Transverse colon (tissue), 4 donors: ENCODE measurements at regions not wholly inside any gene's neighbourhood (a gene's known extent, or its start where the extent isn't known, plus 50 kb on each side); places are given as distances from the start of the nearest gene placed in this dataset.

Source experiments
- DNase-seq: peaks from one replicate; pipeline ENCODE4 v3.0.0-alpha.2; 2019
- H3K27ac ChIP-seq, 4 donors: fragments of 200-600 bp; sonication (generic); 2 replicates each; pipeline ENCODE4 v1.5.1; 2016 to 2018; ENCODE audit warnings: inconsistent platforms in 4 of 4
- H3K27me3 ChIP-seq: fragments of 200-600 bp; sonication (generic); 2 replicates; pipeline ENCODE4 v1.5.1; 2017; ENCODE audit warnings: inconsistent platforms
- H3K36me3 ChIP-seq, 4 donors: fragments of 200-600 bp; sonication (generic); 2 replicates each; pipeline ENCODE4 v1.5.1; 2017 to 2019; ENCODE audit warnings: inconsistent platforms in 4 of 4
- H3K4me1 ChIP-seq, 4 donors: fragments of 200-600 bp; sonication (generic); 2 replicates each; pipeline ENCODE4 v1.5.1; 2017 to 2020; ENCODE audit warnings: inconsistent platforms in 4 of 4
- H3K4me3 ChIP-seq, 4 donors: fragments of 200-600 bp; sonication (generic); 1 replicate in 1 of 4; 2 replicates in 3 of 4; pipeline versions ENCODE4 v1.5.1 to v1.6.1; 2017 to 2019; ENCODE audit warnings: inconsistent platforms in 4 of 4
- H3K9me3 ChIP-seq, 2 donors: fragments of 200-600 bp; sonication (generic); 2 replicates each; pipeline ENCODE4 v1.5.1; 2017 to 2019; ENCODE audit warnings: inconsistent platforms in 2 of 2
- CTCF ChIP-seq, 5 experiments: fragments of 200-600 bp in 3 of 5; fragments of 450-650 bp in 2 of 5; sonication (generic) in 3 of 5; IDR thresholded peaks; 1 replicate in 2 of 5; 2 replicates in 3 of 5; pipeline ENCODE4 v1.5.1; 2016 to 2017; ENCODE audit warnings: antibody characterized with exemption in 5 of 5, inconsistent platforms in 3 of 5, mild to moderate bottlenecking in 2 of 5, moderate library complexity in 1 of 5
- EP300 ChIP-seq: sonication (generic); formaldehyde crosslinking; IDR thresholded peaks from one replicate; pipeline ENCODE4 v1.6.1; 2017; ENCODE audit warnings: antibody characterized with exemption, low read depth
- POLR2A ChIP-seq: fragments of 450-650 bp; IDR thresholded peaks from one replicate; pipeline ENCODE4 v1.6.1; 2016; ENCODE audit warnings: antibody characterized with exemption, mild to moderate bottlenecking, moderate library complexity
- POLR2AphosphoS5 ChIP-seq, 3 donors: sonication (generic); formaldehyde crosslinking; IDR thresholded peaks; one replicate each; pipeline ENCODE4 v1.6.1; 2016; ENCODE audit warnings: antibody characterized with exemption in 3 of 3
- WGBS, 2 donors: methylation state at CpG; one replicate each; pipeline ENCODE4 v1.1.5; 2018; ENCODE audit warnings: low coverage in 1 of 2; 5-methylcytosine and 5-hydroxymethylcytosine counted together
- in situ Hi-C, 4 donors: fragments of 200-750 bp; cut with MboI; loops; one replicate each; pipeline versions ENCODE4 v1.15.0 to v1.15.1; 2017; ENCODE audit warnings: low sequenced_read_pairs in 3 of 4, low pct_ligation_motif_present in 1 of 4, low pct_unique_long_range_greater_than_20kb in 1 of 4
- intact Hi-C: fragments of 100-400 bp; cut with DNase I; formaldehyde crosslinking; loops from one replicate; pipeline ENCODE4 v1.15.1; 2023; ENCODE audit warnings: low total_unique reads

DNA sequence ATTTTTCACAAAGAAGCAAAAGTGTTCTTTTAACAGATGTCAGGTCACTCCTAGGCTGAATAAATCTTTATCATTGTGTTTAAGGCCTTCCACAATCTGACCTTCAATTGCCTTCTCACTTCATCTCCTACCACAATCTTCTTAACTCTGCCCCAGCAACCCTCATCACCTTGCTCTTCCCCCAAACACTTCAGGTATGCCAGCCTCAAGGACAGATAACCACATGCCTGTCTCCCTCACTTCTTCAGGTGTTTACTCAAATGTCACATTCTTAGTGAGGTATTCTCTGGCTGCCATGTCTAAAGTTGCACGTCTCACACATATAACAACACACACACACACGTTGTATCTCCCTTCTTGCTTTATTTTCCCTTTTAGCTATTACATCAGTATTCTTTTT, 146.5 kb downstream of the ANKRD50 start:
- intact Hi-C loops (no loop called here), in situ Hi-C loops (no loop called here)
- 65 to 71% methylated on average over 2 of the region's 2 CpGs for WGBS, 2 donors
- Histone ChIP-seq H3K27me3 (no peaks in the 10 kb centered on the region), H3K4me1 (no peaks in the 10 kb centered on the region), H3K9me3 (no peaks in the 10 kb centered on the region), H3K27ac (no peak overlapping the region), H3K4me3 (no peak overlapping the region), H3K36me3 (no peaks in the 10 kb centered on the region)
- DNase-seq, result no peak
- TF ChIP-seq CTCF (IDR thresholded peaks at IDR 0.05), result no peak
- no peak for TF ChIP-seq POLR2AphosphoS5 (IDR thresholded peaks at IDR 0.05)
- no peak for TF ChIP-seq POLR2A
- TF ChIP-seq EP300, result no peak

- H3K4me1 ChIP-seq, result no peaks in the 10 kb centered on the region
- no peak for DNase-seq
- WGBS, 2 donors, result 72 to 87% methylated on average over 3 to 4 of the region's 4 CpGs
- H3K36me3 ChIP-seq, result no peaks in the 10 kb centered on the region
- H3K9me3 ChIP-seq, result peaks cover 0 to 7% of the 10 kb centered on the region in 2 donors
- H3K27ac ChIP-seq, result no peak overlapping the region
- in situ Hi-C loops, result no loop called here
- TF ChIP-seq POLR2A, result no peak
- no peak for TF ChIP-seq POLR2AphosphoS5 (IDR thresholded peaks at IDR 0.05)
- no peak for TF ChIP-seq EP300
- no peak for TF ChIP-seq CTCF (IDR thresholded peaks at IDR 0.05)
- H3K4me3 ChIP-seq, result no peak overlapping the region
- H3K27me3 ChIP-seq, result no peaks in the 10 kb centered on the region
- intact Hi-C loops, result no loop called here
Measured at GRCh38 chr4:124573056-124573455, 139.5 kb downstream of the ANKRD50 start.

DNA sequence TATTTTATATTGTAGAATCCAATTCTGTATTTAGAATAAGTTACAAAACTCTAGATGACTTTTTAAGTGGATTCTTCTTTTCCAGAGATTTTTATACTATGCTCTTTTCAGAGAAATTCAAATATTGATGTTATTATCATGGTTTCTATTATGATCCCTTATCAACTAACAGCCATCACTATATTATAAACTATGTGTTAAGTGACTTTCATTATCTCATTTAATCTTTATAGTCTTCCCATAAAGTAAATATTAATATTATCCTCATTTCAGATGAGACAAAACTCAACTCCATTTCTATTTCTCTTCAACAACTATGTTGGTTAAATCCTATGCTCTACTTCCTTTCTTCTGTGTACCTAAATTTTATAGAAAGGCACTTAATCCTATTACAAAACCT, 132.6 kb downstream of the ANKRD50 start:
- no peak for DNase-seq
- Histone ChIP-seq H3K27ac (no peak overlapping the region), H3K27me3 (no peaks in the 10 kb centered on the region), H3K36me3 (no peaks in the 10 kb centered on the region), H3K9me3 (peaks cover 0 to 7% of the 10 kb centered on the region in 2 donors), H3K4me3 (no peak overlapping the region), H3K4me1 (no peaks in the 10 kb centered on the region)
- intact Hi-C loops, result no loop called here
- no peak for TF ChIP-seq EP300
- no peak for TF ChIP-seq POLR2A
- no peak for TF ChIP-seq POLR2AphosphoS5 (IDR thresholded peaks at IDR 0.05)
- in situ Hi-C loops, result no loop called here

GRCh38 chr4:124583797-124584196, 128.7 kb downstream of the ANKRD50 start:
- no peaks in the 10 kb centered on the region for H3K9me3 ChIP-seq
- 88 to 100% methylated on average over 1 of the region's 1 CpG for WGBS, 2 donors
- H3K36me3 ChIP-seq, result no peaks in the 10 kb centered on the region
- no peaks in the 10 kb centered on the region for H3K4me1 ChIP-seq
- in situ Hi-C loops, result no loop called here
- H3K4me3 ChIP-seq, result no peak overlapping the region
- TF ChIP-seq EP300 (no peak), POLR2AphosphoS5 (IDR thresholded peaks at IDR 0.05) (no peak), CTCF (IDR thresholded peaks at IDR 0.05) (no peak), POLR2A (no peak)
- no peak overlapping the region for H3K27ac ChIP-seq
- intact Hi-C loops, result no loop called here
- no peak for DNase-seq
- H3K27me3 ChIP-seq, result no peaks in the 10 kb centered on the region

DNA sequence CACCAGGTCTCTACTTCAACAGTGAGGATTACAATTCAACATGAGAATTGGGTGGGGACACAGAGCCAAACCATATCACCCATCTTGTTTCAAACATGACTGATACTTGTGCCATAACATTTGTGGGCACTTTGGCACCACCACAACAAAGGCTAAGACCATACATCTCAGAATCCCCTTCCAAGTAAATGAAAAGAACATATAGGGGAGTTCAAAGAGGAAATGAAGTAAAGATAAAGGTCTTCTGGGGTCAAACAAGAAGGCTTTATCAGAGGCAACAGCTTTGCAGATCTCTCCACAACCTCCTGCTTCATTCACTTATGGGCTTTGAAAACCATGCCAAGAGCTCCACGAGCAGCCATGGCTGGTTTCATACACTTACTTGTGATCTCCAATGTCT, 122.7 kb downstream of the ANKRD50 start:
- no peaks in the 10 kb centered on the region for H3K4me1 ChIP-seq
- no peak overlapping the region for H3K4me3 ChIP-seq
- no peak overlapping the region for H3K27ac ChIP-seq
- intact Hi-C loops (no loop called here), in situ Hi-C loops (no loop called here)
- no peaks in the 10 kb centered on the region for H3K36me3 ChIP-seq
- 63 to 67% methylated on average over 1 of the region's 1 CpG for WGBS, 2 donors
- no peaks in the 10 kb centered on the region for H3K9me3 ChIP-seq
- DNase-seq, result no peak
- TF ChIP-seq EP300, result no peak
- TF ChIP-seq POLR2A, result no peak
- no peak for TF ChIP-seq CTCF (IDR thresholded peaks at IDR 0.05)
- no peak for TF ChIP-seq POLR2AphosphoS5 (IDR thresholded peaks at IDR 0.05)
- H3K27me3 ChIP-seq, result no peaks in the 10 kb centered on the region
